GM23338 (cell line): ENCODE measurements at regions not wholly inside any gene's neighbourhood (a gene's known extent, or its start where the extent isn't known, plus 50 kb on each side); places are given as distances from the start of the nearest gene placed in this dataset.

Experiments
- POLR2AphosphoS5 ChIP-seq: IDR thresholded peaks from 2 replicates; pipeline ENCODE4 v1.6.1; 2016; ENCODE audit warnings: antibody characterized with exemption, low read depth
- TF ChIP-seq, protein P1 (sequence below), 2 experiments: fragments of 200-600 bp in 1 of 2; sonication (generic) in 1 of 2; conservative IDR thresholded peaks; 2 replicates each; pipeline versions ENCODE4 v1.5.1 to v1.6.1; 2016 to 2017; ENCODE audit warnings: antibody characterized with exemption in 2 of 2, low read depth in 2 of 2, mild to moderate bottlenecking in 2 of 2, moderate library complexity in 1 of 2

DNA sequence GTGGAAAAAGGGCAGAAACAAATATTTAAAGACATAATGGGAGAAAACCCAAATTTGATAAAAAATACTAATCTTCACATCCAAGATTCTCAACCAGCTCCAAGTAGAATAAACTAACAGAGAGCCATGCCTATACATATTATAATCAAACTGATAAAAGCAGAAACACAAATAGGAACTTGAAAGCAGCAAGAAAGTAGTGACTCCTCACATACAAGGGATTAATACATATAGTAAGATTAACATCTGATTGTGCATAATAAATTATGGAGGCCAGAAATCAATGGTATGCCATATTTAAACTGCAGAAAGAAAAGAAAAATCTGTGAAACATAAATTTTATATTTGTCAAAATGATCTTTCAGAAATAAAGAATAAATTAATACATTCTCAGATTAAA is 454.3 kb upstream of the PCDH10 start:
- TF ChIP-seq, protein P1, sequence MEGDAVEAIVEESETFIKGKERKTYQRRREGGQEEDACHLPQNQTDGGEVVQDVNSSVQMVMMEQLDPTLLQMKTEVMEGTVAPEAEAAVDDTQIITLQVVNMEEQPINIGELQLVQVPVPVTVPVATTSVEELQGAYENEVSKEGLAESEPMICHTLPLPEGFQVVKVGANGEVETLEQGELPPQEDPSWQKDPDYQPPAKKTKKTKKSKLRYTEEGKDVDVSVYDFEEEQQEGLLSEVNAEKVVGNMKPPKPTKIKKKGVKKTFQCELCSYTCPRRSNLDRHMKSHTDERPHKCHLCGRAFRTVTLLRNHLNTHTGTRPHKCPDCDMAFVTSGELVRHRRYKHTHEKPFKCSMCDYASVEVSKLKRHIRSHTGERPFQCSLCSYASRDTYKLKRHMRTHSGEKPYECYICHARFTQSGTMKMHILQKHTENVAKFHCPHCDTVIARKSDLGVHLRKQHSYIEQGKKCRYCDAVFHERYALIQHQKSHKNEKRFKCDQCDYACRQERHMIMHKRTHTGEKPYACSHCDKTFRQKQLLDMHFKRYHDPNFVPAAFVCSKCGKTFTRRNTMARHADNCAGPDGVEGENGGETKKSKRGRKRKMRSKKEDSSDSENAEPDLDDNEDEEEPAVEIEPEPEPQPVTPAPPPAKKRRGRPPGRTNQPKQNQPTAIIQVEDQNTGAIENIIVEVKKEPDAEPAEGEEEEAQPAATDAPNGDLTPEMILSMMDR (conservative IDR thresholded peaks at IDR 0.05; ENCODE audit: low read depth in 2 of 2) = no peak
- TF ChIP-seq POLR2AphosphoS5 = no peak
